ENCODE measurements at regions not wholly inside any gene's neighbourhood (a gene's known extent, or its start where the extent isn't known, plus 50 kb on each side); places are given as distances from the start of the nearest gene placed in this dataset.

DNA sequence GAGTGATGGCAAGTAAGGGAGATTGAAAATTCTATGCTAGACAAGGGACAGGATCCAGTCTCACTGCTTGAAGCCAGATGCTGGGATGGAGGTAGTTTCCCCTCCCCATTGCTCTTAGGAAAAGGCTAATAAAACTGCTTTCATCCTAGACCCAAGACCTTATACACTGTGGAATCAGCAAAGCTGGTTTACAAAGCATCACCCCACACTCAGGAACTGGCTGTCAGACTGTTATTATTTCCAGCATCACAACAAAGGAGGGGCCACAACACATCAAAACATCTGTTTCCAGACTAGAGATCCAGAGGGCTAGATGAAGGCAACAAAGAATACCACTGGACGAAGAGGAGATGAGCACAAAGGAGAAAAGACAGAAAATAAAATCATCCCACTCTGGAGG, 364.6 kb upstream of the PTGER4 start:
- Histone ChIP-seq H3K36me3 (no peaks in the 10 kb centered on the region), H3K27me3 (no peaks in the 10 kb centered on the region), H3K27ac (no peak overlapping the region), H3K9me3 (no peaks in the 10 kb centered on the region), H3K4me1 (no peaks in the 10 kb centered on the region), H3K4me3 (no peak overlapping the region)
- no peak for TF ChIP-seq EP300 (IDR thresholded peaks at IDR 0.05; ENCODE audit: low read depth)
- TF ChIP-seq, protein P1, sequence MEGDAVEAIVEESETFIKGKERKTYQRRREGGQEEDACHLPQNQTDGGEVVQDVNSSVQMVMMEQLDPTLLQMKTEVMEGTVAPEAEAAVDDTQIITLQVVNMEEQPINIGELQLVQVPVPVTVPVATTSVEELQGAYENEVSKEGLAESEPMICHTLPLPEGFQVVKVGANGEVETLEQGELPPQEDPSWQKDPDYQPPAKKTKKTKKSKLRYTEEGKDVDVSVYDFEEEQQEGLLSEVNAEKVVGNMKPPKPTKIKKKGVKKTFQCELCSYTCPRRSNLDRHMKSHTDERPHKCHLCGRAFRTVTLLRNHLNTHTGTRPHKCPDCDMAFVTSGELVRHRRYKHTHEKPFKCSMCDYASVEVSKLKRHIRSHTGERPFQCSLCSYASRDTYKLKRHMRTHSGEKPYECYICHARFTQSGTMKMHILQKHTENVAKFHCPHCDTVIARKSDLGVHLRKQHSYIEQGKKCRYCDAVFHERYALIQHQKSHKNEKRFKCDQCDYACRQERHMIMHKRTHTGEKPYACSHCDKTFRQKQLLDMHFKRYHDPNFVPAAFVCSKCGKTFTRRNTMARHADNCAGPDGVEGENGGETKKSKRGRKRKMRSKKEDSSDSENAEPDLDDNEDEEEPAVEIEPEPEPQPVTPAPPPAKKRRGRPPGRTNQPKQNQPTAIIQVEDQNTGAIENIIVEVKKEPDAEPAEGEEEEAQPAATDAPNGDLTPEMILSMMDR (IDR thresholded peaks at IDR 0.05), result no peak
- TF ChIP-seq POLR2A (IDR thresholded peaks at IDR 0.05), result no peak
- no peak for TF ChIP-seq POLR2AphosphoS5 (IDR thresholded peaks at IDR 0.05)
- intact Hi-C loops (cut with DNase I; ENCODE audit: low total_unique reads) (no loop called here), in situ Hi-C loops (cut with MboI; ENCODE audit: low pct_ligation_motif_present in 1 of 4, low pct_unique_long_range_greater_than_20kb in 1 of 4, low sequenced_read_pairs in 3 of 4) (no loop called here)
- WGBS, 2 donors (ENCODE audit: low coverage in 1 of 2), result 59 to 67% methylated on average over 1 of the region's 1 CpG
- DNase-seq, result no peak

GRCh38 chr5:40314275-40314674, 365.4 kb upstream of the PTGER4 start:
- Histone ChIP-seq H3K27ac (no peak overlapping the region), H3K36me3 (no peaks in the 10 kb centered on the region), H3K4me3 (no peak overlapping the region), H3K9me3 (no peaks in the 10 kb centered on the region), H3K4me1 (no peaks in the 10 kb centered on the region), H3K27me3 (no peaks in the 10 kb centered on the region)
- TF ChIP-seq EP300 (IDR thresholded peaks at IDR 0.05; ENCODE audit: low read depth) (no peak), POLR2AphosphoS5 (IDR thresholded peaks at IDR 0.05) (no peak), POLR2A (IDR thresholded peaks at IDR 0.05) (no peak)
- TF ChIP-seq, protein P1 (IDR thresholded peaks at IDR 0.05), result no peak
- DNase-seq, result no peak
- WGBS, 2 donors (ENCODE audit: low coverage in 1 of 2), result 70 to 81% methylated on average over 2 of the region's 2 CpGs
- intact Hi-C loops (cut with DNase I; ENCODE audit: low total_unique reads), result no loop called here
- in situ Hi-C loops (cut with MboI; ENCODE audit: low pct_ligation_motif_present in 1 of 4, low pct_unique_long_range_greater_than_20kb in 1 of 4, low sequenced_read_pairs in 3 of 4), result no loop called here

DNA sequence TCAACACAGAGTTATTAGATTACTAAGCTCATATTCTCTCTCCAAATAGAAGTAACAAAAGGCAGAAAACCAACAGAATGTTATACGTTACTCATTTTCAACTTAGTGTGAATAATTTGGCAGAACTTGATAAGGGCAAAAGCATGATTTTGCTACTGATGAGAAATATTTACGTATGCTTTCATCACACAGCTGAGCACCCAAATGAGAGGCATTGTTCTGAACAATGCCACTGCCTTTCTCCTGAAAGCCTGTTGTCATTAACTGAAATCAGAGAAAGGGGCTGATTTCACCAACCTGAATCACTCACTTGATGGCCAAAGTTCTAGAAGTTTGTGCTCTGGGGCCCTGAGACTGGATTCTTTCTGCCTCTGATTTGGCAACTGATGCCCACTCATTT, 367.5 kb upstream of the PTGER4 start:
- intact Hi-C loops (cut with DNase I; ENCODE audit: low total_unique reads), result no loop called here
- Histone ChIP-seq H3K27me3 (no peaks in the 10 kb centered on the region), H3K4me3 (no peak overlapping the region), H3K36me3 (no peaks in the 10 kb centered on the region), H3K27ac (no peak overlapping the region), H3K4me1 (no peaks in the 10 kb centered on the region), H3K9me3 (no peaks in the 10 kb centered on the region)
- no peak for TF ChIP-seq EP300 (IDR thresholded peaks at IDR 0.05; ENCODE audit: low read depth)
- no peak for TF ChIP-seq POLR2AphosphoS5 (IDR thresholded peaks at IDR 0.05)
- TF ChIP-seq, protein P1 (IDR thresholded peaks at IDR 0.05), result no peak
- TF ChIP-seq POLR2A (IDR thresholded peaks at IDR 0.05), result no peak
- no peak for DNase-seq
- in situ Hi-C loops (cut with MboI; ENCODE audit: low pct_ligation_motif_present in 1 of 4, low pct_unique_long_range_greater_than_20kb in 1 of 4, low sequenced_read_pairs in 3 of 4), result no loop called here
- WGBS, 2 donors (ENCODE audit: low coverage in 1 of 2), result 47% methylated on average over 2 of the region's 2 CpGs; no CpG with 5 or more reads in 1 of the 2 donors

- H3K27me3 ChIP-seq, result no peaks in the 10 kb centered on the region
- WGBS, 2 donors (ENCODE audit: low coverage in 1 of 2), result 49 to 78% methylated on average over 2 of the region's 2 CpGs
- TF ChIP-seq, protein P1 (IDR thresholded peaks at IDR 0.05), result no peak
- TF ChIP-seq POLR2A (IDR thresholded peaks at IDR 0.05) (no peak), POLR2AphosphoS5 (IDR thresholded peaks at IDR 0.05) (no peak), EP300 (IDR thresholded peaks at IDR 0.05; ENCODE audit: low read depth) (no peak)
- no peaks in the 10 kb centered on the region for H3K36me3 ChIP-seq
- H3K4me1 ChIP-seq, result no peaks in the 10 kb centered on the region
- no peaks in the 10 kb centered on the region for H3K9me3 ChIP-seq
- no peak for DNase-seq
- in situ Hi-C loops (cut with MboI; ENCODE audit: low pct_ligation_motif_present in 1 of 4, low pct_unique_long_range_greater_than_20kb in 1 of 4, low sequenced_read_pairs in 3 of 4), result no loop called here
- H3K27ac ChIP-seq, result no peak overlapping the region
- H3K4me3 ChIP-seq, result no peak overlapping the region
- intact Hi-C loops (cut with DNase I; ENCODE audit: low total_unique reads), result no loop called here
These were observed 369.9 kb upstream of the PTGER4 start for GRCh38 chr5:40309851-40310250.

Measured in transverse colon (tissue), 4 donors.